Myocyte (in vitro differentiated cells): ENCODE measurements at regions not wholly inside any gene's neighbourhood (a gene's known extent, or its start where the extent isn't known, plus 50 kb on each side); places are given as distances from the start of the nearest gene placed in this dataset.

Experiments used
- DNase-seq: peaks from one replicate; pipeline ENCODE4 v3.0.0-alpha.2; 2012; ENCODE audit warnings: low read depth

DNA sequence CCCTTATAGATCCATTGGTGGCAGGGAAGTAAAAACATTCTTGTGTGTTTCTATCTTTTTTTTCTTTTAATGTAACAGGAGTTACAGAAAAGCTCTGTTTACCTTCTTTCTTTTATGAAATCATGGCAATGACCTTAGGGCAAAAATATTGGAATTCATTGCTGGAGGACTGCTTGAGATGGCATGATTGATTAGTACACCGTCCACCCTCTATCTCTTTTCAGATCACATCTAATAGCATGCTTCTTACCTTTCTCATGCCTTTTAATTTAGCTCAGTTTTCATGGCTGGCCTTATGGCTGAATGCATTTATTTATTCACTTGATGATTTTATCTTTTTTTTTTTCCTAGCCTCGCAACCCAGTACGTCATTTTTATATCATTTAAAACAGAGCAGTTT is 177.6 kb upstream of the CDH20 start:
- DNase-seq = no peak

DNA sequence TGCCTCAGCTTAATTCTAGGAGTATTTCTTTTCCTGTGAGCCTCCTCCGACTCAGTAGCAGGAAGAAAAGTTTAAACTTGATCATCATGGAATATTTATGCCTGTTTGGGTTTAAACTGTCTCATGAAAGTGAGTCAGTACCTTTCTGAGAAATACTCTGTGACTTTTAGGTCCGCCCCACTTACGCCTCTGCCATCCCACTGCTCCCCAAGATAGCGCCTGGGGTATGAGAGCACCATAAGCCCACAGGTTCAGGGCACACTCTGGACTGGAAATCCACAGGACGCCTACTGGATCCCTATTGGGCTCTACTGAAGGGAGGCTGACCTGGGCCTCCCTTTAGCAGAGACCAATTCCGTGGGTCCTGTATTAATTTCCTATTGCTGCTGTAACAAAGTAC is 175.8 kb upstream of the CDH20 start:
- DNase-seq = no peak

DNA sequence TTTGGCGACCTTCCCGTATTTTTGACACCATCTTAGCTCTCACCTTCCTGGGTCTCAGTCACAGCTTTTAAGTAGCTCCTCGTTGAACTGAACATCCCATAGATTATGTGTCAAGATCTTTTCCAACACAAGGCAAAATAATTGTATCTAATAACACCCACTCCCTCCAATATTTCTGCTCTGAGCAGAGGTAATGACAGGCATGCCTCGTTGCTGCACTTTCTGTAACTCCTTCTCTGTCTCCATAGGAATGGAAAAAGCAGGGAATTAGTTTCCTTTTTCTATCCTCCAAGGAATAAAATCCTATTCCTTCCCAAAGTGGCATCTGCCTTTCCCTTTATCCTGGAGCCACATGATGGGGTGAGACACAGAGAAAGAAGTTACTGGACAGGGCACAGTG is 174.0 kb upstream of the CDH20 start:
- no peak for DNase-seq

DNA sequence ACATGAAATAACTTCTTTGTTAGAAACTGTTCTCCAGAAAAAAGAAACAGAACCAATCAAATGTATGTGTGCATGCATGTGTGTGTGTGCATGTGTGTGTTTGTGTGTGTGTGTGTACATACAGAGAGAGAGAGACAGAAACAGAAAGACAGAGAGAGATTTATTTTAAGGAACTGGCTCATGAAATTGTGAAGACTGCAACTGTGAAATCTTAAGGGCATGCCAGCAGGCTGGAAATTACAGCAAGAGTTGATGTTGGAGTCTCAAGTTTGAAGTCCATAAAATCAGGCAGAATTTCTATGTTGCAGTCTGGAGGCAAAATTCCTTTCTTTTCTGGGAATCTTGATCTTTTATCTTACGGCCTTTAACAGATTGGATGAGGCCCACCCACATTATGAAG is 168.9 kb upstream of the CDH20 start:
- DNase-seq = no peak

DNA sequence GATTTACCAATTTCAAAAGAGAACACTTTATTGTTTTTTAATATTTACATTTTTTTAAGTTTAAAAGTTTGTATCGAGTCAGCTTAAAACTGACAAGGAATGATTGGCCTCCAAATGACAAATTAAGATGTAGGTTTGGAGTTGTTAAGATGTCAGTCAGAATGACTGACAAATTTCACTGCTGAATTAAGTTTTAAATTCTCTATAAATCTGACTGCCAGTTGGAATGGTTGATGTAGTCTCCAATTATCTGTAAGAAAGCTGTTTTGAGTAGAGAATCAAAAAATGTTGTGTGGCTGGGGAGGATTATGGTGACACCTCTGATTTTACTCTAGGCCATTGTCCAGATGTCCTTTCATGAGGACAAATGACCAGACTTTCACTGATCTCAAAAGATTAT is 165.3 kb upstream of the CDH20 start:
- DNase-seq = no peak

DNA sequence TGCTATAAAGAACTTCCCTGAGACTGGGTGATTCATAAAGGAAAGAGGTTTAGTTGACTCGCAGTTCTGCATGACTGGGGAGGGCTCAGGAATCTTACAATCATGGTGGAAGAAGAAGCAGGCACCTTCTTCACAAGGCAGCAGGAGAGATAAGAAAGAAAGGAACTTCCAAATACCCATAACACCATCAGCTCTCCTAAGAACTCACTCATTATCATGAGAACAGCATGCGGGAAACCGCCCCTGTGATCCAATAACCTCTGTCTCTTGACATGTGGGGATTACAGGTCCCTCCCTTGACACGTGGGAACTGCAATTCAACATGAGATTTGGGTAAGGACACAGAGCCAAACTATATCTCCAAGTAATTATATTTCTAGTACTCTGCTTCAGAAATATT is 163.8 kb upstream of the CDH20 start:
- DNase-seq = no peak

DNA sequence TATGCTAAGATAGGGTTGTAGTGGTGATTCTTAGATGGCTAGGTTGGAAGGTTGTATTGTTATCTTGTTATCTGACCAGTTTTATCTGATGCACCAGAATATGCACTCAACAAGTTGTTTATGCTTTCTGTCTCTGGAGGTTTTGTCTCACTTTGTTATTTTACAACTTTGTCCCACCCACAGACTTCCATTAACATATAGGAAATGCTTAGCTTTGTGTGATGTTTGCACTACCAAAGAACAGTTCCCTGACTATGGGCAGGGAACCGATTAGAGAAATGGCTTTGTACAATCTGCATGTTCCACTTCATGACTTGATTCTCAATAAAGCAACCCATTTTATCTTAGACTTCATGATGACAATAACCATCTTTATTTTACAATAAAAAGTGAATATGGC is 160.6 kb upstream of the CDH20 start:
- no peak for DNase-seq

DNA sequence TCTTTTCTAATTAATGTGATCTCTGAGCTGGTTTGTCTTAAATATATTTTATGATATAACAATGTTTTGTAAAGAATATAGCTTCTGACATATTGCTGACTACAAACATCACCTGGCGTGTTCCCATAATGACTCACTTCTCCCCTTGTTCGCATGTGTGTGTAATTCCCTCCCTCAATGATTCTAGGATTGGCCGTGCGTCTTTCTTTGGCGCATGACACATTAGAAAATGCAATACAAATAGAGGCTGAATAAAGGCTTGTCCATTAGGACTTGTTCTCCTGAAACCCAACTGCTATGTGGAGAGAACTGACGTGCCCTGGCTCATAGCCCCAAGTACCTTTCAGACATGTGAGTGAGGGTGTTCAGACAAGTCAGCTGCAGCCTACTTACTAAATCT is 159.7 kb upstream of the CDH20 start:
- DNase-seq = no peak

DNA sequence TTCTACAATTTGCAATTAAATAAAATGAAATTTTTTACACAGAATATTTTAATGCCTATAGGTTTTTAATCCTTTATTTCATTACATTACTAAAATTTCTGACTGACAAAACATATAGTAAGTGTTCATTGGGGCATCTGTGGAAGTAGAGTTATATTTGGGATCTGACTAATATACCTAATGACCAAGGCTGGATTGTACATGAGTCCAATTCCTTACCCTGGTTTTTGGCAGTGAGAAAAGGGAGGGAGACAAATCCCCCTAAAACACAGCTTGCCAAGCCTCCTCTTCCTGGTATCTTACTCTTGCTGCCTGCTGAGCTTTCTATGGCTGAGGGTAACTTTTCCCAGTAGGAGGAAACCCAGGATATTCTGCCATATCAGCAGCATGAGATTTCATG is 149.4 kb upstream of the CDH20 start:
- DNase-seq = no peak

DNA sequence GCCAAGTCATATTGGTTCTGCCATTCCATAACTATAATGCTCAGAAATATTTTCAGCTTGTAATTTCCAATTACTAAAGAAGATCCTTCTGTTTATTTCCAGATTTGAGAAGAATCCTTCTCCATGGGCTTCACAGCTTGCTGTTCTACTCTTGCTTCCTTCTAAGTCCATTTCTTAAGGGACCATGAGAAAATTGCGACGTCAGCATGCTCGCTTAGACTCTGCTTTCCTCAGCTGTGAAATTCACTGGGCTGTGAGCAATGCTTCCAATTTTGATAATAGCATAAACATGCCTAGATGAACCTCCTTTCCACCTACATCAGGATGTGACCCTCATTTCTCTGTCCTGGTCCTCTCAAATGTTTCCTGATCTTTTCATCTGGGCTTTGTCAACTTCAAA is 145.3 kb upstream of the CDH20 start:
- DNase-seq = no peak

DNA sequence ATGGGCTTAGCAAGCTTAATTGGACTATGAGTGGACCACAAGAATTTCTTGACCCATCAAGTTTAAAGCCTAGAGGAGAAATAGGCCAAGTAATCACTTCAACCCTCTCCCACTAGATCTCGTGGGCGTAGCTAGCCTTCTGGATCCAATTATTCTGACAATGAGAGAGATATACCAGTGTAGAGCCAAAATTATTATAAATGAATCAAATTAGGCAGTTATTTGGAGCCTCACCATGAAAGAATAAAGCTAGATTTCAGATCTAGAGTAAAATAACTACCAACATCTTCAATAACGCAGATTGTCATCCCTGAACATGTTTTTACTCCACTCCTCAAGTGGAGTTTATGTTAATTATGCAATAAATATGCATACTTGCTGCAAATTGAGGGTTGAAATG is 143.9 kb upstream of the CDH20 start:
- no peak for DNase-seq

DNA sequence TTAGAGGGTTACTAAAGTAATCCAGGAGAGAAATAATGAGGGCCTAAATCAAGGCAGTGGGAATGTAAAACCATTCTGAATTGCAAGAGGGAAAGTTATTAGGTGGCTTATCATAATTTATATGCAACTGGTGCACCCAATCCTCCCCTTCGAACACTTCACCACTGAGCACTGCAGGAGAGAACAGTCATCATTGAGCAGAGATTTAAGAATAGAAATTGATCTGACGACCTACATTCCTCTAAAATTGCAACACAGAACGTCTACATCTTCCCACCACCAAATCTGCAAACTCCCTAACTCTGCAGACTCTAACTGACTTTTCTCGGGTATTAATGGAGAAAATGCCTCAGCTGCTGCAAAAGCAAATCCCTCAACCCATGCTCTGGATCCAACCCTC is 138.5 kb upstream of the CDH20 start:
- DNase-seq = no peak

DNA sequence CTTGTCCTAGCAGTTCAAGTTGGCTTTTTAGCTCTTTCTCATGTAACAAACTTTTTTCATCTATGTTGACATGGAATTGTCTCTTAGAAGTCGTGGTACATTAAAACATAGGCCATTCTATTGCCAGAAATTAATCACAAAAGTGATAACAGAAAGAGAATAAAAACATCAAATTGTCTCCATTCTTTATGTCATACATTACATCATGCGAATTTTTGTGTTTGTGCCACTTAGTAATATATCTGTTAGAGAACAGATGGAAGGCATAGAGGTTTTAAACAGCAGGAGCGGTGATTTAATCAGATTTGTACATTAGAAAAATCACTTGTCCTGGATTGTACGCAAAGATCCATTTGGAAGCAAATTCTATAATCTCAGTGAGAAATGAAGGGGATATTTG is 136.5 kb upstream of the CDH20 start:
- DNase-seq = no peak

DNA sequence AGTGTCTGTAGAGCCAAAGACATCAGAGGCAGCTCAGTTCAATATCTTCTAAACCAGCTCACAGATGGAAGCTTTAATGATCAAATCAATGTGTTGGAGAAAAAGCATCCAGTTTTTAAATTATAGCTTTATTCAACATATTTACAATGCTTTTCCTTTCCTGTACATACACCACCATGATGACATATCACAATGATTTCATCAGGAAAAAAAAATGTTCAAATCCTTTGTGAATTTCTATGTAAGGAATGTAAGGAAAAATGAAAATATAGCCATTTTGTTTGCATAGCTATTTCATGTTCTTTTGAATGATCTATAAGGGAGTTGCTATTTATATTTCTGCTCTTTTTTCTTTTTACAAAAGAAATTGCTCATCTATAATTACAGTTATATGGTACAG is 134.7 kb upstream of the CDH20 start:
- DNase-seq = no peak

DNA sequence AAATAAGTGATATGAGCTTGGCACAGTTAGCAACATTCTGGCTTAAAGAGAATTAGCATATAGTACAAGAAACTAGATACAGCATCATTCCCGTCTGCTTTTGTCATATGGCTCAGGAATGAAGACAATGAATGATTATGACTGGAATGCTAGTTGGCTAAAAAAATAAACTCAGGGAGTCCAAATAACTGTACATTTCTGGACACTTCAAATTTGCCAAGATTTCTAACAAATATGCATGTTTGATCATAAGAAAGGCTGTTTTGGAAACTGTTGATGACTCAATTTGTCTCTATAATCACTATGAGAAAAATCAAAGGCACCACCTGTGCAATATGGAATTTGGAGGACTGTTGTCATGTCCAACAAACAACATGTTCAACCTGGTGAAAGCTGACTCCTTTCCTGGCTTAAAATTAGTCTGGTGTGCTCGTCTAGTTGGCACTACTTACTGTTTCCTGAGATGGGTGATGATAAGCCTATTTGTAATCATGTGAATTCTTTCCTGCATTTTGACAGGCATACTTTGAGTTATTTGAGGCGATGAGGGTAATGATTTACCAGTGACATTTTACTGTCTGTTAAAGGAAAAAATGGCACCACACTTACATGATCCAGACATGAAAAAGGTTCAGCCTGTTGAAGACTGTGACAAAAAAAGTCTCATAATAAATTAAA is 133.9 kb upstream of the CDH20 start:
- DNase-seq = no peak

DNA sequence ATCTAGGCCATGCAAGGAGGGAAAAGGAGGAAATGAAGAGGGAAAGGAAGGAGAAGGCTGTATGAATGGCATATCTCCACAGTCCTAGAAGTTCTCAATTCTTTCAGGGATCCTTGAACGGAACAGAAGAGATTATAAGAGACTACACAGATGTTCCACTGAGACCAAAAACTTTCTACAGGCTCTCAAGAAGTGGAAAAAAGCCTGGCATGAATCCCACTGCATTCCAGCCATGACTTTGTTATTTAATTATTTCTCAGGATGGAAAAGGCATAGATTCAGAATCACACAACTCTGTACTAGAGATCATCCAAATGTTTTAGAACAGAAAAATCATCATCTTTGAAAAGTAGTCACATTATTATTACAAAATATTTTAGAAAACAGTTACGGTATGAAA is 131.7 kb upstream of the CDH20 start:
- no peak for DNase-seq

DNA sequence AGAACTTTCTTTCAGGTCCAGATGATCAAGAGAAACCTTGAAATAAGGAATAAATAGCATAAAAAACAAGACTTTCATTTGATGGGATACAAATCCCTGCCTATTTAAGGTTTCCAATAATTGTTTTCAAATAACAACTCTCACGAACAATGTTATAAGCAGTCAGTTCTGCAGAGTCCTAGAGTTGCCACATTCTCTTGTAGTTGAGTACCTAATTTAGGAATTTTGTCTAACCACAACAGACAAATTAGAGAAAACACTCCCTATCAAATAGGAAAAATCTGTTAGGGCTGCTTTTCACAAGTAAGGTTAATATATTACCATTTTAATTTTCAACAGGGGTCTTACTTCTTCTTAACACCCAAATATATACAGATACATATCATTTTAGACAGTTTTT is 130.1 kb upstream of the CDH20 start:
- DNase-seq = no peak

DNA sequence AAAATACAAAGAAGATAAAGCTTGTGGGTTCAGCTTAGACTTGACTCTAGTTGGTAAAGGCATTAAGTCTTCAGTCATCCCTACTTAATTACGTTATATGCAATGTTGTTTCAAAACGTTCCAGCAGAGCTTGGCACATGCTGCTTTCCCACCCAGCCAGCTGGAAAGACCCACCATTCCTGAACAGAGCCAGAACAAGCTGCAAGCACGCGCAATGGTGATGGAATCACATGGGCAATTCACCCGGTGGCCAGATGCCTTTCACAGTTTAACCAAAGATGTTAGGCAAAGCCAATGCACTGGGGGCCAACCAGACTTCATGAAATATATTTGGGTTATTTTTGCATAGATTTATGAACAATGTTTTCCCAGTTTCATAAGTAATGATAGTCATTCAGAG is 123.4 kb upstream of the CDH20 start:
- no peak for DNase-seq

DNA sequence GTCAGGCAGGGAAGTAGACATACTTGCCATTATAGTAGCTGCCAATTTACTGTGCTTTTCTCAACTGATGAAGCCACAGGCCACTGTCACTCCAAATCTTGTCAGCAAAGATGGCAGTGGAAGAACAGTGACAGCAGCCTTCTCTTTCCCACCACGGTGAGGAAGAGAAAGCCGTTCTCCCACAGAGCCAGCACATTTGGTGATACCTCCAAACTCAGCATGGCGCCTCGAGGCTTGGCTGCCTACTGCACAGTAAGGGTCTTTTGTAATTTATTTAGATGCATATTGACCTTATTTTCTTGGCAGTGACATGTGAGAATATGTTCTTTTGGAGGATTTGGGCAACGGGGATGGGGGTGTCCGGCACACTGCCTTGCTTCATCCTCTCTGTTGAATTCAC is 117.2 kb upstream of the CDH20 start:
- no peak for DNase-seq

DNA sequence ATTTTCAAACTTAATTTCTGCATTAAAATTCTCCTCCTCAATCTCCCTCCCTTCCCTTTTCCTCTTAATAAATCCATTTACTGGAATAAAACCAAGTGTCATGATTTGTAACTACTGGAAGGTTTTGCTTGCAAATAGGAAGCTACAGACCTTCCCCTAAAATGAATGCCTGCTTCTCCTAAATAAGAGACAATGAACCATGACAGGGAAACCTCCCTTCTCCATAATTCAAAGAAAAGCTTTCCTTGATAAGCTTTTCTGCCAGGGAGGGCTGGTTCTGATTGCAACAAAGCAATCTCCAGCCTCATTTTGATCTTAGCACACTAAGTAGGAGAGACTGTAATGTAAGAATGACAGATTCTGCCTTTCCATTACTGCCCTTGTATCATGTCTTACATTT is 111.0 kb upstream of the CDH20 start:
- no peak for DNase-seq

DNA sequence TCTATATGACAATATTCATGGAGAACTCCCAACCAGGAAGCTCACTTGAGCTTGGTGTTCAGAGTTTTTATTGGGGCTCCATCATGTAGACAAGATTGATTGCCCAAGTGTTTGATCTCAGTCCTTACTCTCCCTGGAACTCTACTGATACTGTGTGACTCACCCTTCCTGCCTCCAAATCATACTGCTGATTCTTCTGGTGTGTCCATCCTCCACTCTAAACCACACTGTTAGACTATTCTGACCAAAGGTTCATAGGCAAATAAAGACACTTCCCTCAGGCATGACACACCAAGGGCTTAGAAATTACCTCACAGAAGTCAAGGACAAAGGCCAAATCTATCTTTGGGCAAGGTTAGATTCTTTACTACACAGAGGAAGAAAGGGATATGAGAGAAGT is 107.9 kb upstream of the CDH20 start:
- no peak for DNase-seq

DNA sequence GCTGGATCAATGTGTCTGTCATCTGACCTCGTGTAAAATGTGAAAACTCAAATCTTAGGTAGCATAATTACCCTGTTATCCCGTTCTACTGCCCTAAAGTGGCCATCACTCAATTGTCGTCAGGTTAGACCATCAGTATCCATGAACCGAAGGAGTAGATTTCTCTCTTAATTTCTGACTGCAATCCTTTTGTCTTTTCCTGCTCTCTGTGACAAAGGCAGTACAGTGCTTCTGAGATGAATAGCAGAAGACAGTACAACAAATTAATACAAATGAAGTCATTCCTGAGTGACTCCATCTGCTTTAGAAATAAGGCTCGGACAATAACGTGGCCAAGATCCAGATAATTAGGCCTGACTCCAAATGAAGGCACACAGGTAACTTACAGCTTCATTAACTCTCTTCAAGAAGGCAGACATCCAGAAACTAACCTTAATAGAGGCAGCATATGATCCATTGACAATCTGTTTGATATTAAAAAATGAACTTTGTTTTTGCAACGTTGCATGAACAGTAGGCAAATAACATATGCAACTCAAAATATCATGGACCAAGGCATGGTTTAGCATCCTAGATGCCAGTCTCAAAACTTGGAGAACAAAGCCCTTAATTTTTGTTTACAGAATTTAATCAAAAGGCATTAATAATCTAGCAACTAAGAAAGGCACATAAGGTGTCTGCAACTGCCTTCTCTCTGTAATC is 96.7 kb upstream of the CDH20 start:
- DNase-seq = no peak

DNA sequence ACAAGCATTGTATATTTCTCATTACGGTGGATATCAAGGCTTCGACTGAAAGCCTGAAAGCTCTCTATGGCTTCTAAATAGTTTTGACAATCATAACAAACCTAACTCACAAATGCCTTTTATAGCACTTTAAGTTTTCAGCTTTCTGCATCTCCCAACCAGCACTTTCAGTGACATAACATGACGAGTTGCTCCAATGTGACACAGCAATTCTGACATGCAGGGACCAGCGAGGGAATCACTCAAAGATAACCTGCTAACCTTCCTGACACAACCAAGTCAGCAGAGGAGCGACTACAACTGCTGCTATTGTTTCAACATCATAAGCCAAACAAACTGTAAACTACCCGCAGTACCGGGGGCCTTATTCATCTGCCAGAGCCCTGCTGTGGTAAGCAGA is 95.7 kb upstream of the CDH20 start:
- DNase-seq = no peak

DNA sequence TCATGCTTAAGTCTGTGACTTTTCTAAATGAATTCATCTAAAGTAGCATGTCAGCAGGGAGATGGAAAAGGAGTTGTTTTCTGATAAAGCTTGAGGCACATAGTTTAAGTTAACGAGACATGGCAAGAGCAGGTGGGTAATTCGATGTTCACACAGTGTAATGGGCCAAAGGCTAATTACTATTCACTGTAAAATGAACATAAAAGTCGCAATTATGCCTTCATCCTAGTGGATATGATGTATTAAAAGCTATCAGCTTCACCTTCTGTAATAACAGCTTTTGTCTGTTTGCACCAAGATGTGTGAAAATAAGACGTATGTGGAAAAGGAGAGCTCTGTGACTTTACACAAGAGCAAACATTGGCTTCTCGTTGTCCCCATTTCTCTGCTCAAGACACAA is 94.2 kb upstream of the CDH20 start:
- no peak for DNase-seq
